ENCODE measurements at regions not wholly inside any gene's neighbourhood (a gene's known extent, or its start where the extent isn't known, plus 50 kb on each side); places are given as distances from the start of the nearest gene placed in this dataset.

- Mint-ChIP-seq H3K4me3 (no peak overlapping the region), H3K4me1 (peaks cover 9% of the 10 kb centered on the region), H3K27me3 (ENCODE audit: low read depth) (no peaks in the 10 kb centered on the region), H3K27ac (peak overlapping the region in 2 of 3 experiments; percentile 1 to 27), H3K36me3 (ENCODE audit: low read depth) (no peaks in the 10 kb centered on the region), H3K9me3 (peaks cover 1% of the 10 kb centered on the region)
- no peak for TF ChIP-seq CTCF (IDR thresholded peaks at IDR 0.05; ENCODE audit: unreplicated experiment in 3 of 3)
Observed at GRCh38 chr13:105814902-105815250, 720.6 kb downstream of the EFNB2 start.

GRCh38 chr13:105814219-105814901 lies 721.1 kb downstream of the EFNB2 start:
- Mint-ChIP-seq H3K4me3 (no peak overlapping the region), H3K36me3 (ENCODE audit: low read depth) (no peaks in the 10 kb centered on the region), H3K27me3 (ENCODE audit: low read depth) (no peaks in the 10 kb centered on the region), H3K27ac (peak overlapping the region; percentile 1 to 42 (median 27)), H3K4me1 (peaks cover 9% of the 10 kb centered on the region), H3K9me3 (peaks cover 2% of the 10 kb centered on the region)
- no peak for TF ChIP-seq CTCF (IDR thresholded peaks at IDR 0.05; ENCODE audit: unreplicated experiment in 3 of 3)

- Mint-ChIP-seq H3K27ac (peak overlapping the region in 1 of 3 experiments; percentile 74), H3K27me3 (ENCODE audit: low read depth) (no peaks in the 10 kb centered on the region), H3K36me3 (ENCODE audit: low read depth) (no peaks in the 10 kb centered on the region), H3K4me1 (peaks cover 22% of the 10 kb centered on the region), H3K4me3 (no peak overlapping the region), H3K9me3 (peaks cover 7% of the 10 kb centered on the region)
- TF ChIP-seq CTCF (IDR thresholded peaks at IDR 0.05; ENCODE audit: unreplicated experiment in 3 of 3), result no peak
Observed at GRCh38 chr13:105806628-105806920, 728.9 kb downstream of the EFNB2 start.

GRCh38 chr13:105805892-105806627 lies 729.4 kb downstream of the EFNB2 start:
- Mint-ChIP-seq H3K27ac (peak overlapping the region in 2 of 3 experiments; percentile 62 to 74), H3K4me3 (peak overlapping the region in 1 of 3 experiments; percentile 34), H3K4me1 (peaks cover 22% of the 10 kb centered on the region), H3K27me3 (ENCODE audit: low read depth) (no peaks in the 10 kb centered on the region), H3K36me3 (ENCODE audit: low read depth) (no peaks in the 10 kb centered on the region), H3K9me3 (peaks cover 7% of the 10 kb centered on the region)
- TF ChIP-seq CTCF (IDR thresholded peaks at IDR 0.05; ENCODE audit: unreplicated experiment in 3 of 3), result no peak

GRCh38 chr13:105804561-105805190 lies 730.8 kb downstream of the EFNB2 start:
- peaks cover 22% of the 10 kb centered on the region for H3K4me1 Mint-ChIP-seq
- peaks cover 4% of the 10 kb centered on the region for H3K9me3 Mint-ChIP-seq
- no peaks in the 10 kb centered on the region for H3K36me3 Mint-ChIP-seq (ENCODE audit: low read depth)
- H3K27me3 Mint-ChIP-seq (ENCODE audit: low read depth), result no peaks in the 10 kb centered on the region
- H3K27ac Mint-ChIP-seq, result peak overlapping the region in 1 of 3 experiments; percentile 27
- no peak overlapping the region for H3K4me3 Mint-ChIP-seq
- TF ChIP-seq CTCF (IDR thresholded peaks at IDR 0.05; ENCODE audit: unreplicated experiment in 3 of 3), result no peak
